HL-60 (cell line): ENCODE measurements at regions not wholly inside any gene's neighbourhood (a gene's known extent, or its start where the extent isn't known, plus 50 kb on each side); places are given as distances from the start of the nearest gene placed in this dataset.

Source experiments
- CTCF ChIP-seq: IDR thresholded peaks from one replicate; pipeline ENCODE4 v1.5.1; 2011; ENCODE audit warnings: low read length, control low read depth, inconsistent platforms; ENCODE audit not compliant: insufficient read depth
- GABPA ChIP-seq: IDR thresholded peaks from 2 replicates; pipeline ENCODE4 v1.6.1; 2012; ENCODE audit warnings: low read depth
- POLR2AphosphoS5 ChIP-seq: IDR thresholded peaks from 2 replicates; pipeline ENCODE4 v1.6.1; 2012; ENCODE audit warnings: low read depth
- REST ChIP-seq: IDR thresholded peaks from 2 replicates; pipeline ENCODE4 v1.6.1; 2012; ENCODE audit warnings: low read depth; ENCODE audit not compliant: insufficient replicate concordance
- SPI1 ChIP-seq: IDR thresholded peaks from 2 replicates; pipeline ENCODE4 v1.6.1; 2012; ENCODE audit warnings: low read depth, mild to moderate bottlenecking, borderline replicate concordance

- no peak for TF ChIP-seq POLR2AphosphoS5
- TF ChIP-seq CTCF = no peak
- no peak for TF ChIP-seq REST
- TF ChIP-seq GABPA = no peak
- TF ChIP-seq SPI1 = no peak
Measured at GRCh38 chr1:224805889-224806288, 123.6 kb upstream of the DNAH14 start.
